ENCODE measurements at regions not wholly inside any gene's neighbourhood (a gene's known extent, or its start where the extent isn't known, plus 50 kb on each side); places are given as distances from the start of the nearest gene placed in this dataset.

- DNase-seq, result no peak
Measured at GRCh38 chr12:125593269-125593668, 528.0 kb downstream of the AACS start.

- DNase-seq, result no peak
Measured at GRCh38 chr12:125604976-125605375, 539.7 kb downstream of the AACS start.

- DNase-seq, result no peak
Measured at GRCh38 chr12:125606312-125606711, 541.1 kb downstream of the AACS start.

- DNase-seq, result no peak
Measured at GRCh38 chr12:125610292-125610691, 545.1 kb downstream of the AACS start.

- no peak for DNase-seq
Measured at GRCh38 chr12:125610971-125611370, 545.7 kb downstream of the AACS start.

- no peak for DNase-seq
Measured at GRCh38 chr12:125614058-125614457, 548.8 kb downstream of the AACS start.

- DNase-seq, result no peak
Measured at GRCh38 chr12:125619723-125620122, 554.5 kb downstream of the AACS start.

- DNase-seq, result no peak
Measured at GRCh38 chr12:125633686-125634085, 568.5 kb downstream of the AACS start.

GRCh38 chr12:125634813-125635212 lies 569.6 kb downstream of the AACS start:
- DNase-seq, result no peak

- no peak for DNase-seq
Measured at GRCh38 chr12:125639826-125640225, 574.6 kb downstream of the AACS start.

GRCh38 chr12:125643055-125643454 lies 577.8 kb downstream of the AACS start:
- DNase-seq, result no peak

- DNase-seq, result no peak
Measured at GRCh38 chr12:125645724-125646123, 580.5 kb downstream of the AACS start.

GRCh38 chr12:125650587-125650986 lies 585.4 kb downstream of the AACS start:
- DNase-seq, result no peak

- no peak for DNase-seq
Measured at GRCh38 chr12:125651625-125652024, 586.4 kb downstream of the AACS start.

- DNase-seq, result no peak
Measured at GRCh38 chr12:125652681-125653080, 587.4 kb downstream of the AACS start.

GRCh38 chr12:125657681-125658080 lies 592.4 kb downstream of the AACS start:
- no peak for DNase-seq

GRCh38 chr12:125674554-125675338 lies 609.5 kb downstream of the AACS start:
- DNase-seq, result no peak

GRCh38 chr12:125676366-125676765 lies 611.1 kb downstream of the AACS start:
- no peak for DNase-seq

GRCh38 chr12:125677829-125678228 lies 612.6 kb downstream of the AACS start:
- no peak for DNase-seq

- DNase-seq, result no peak
Measured at GRCh38 chr12:125678589-125678993, 613.4 kb downstream of the AACS start.

GRCh38 chr12:125683748-125684381 lies 618.6 kb downstream of the AACS start:
- peak; percentile 0 for DNase-seq

- no peak for DNase-seq
Measured at GRCh38 chr12:125684968-125685790, 619.9 kb downstream of the AACS start.

- no peak for DNase-seq
Measured at GRCh38 chr12:125685915-125686314, 620.7 kb downstream of the AACS start.

GRCh38 chr12:125687403-125687802 lies 622.2 kb downstream of the AACS start:
- DNase-seq, result no peak
